ENCODE measurements at regions not wholly inside any gene's neighbourhood (a gene's known extent, or its start where the extent isn't known, plus 50 kb on each side); places are given as distances from the start of the nearest gene placed in this dataset.

DNA sequence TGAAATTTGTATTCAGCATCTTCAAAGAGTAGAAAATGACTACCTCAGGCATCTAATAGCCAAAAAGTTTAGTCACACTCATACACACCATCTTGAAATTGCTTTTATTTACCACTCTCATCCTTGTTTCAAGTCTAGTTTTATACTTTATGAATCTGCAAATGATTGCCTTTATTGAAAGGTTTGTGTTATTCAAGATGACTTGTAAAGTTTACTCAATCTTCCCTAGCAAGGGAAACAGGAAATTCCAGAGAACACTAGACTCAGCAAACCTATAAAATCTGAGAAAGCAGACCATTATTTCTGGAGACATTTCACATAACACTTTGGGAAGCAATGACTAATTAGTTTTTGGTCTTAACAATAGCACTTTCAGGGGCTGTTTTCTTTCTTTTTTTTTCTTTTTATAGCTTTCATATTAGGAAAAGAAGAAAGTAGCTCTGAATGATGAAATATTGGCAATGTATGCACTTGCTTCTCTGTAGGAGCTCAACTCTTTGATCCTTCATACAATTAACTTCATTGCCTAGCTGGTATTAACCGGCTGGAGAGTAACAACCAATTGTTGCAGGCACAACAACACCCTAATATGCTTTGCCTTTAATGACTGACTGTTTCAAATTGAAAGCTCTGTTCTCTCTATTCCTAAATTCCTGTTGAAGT, 68.9 kb upstream of the HDAC9 start:
- TF ChIP-seq RXRA (CRISPR knock-in tag; IDR thresholded peaks at IDR 0.05) (no peak), SAFB2 (CRISPR knock-in tag; IDR thresholded peaks at IDR 0.05; ENCODE audit: borderline replicate concordance, low read depth) (no peak), BHLHE40 (IDR thresholded peaks at IDR 0.05; ENCODE audit: low read length) (no peak)
- no TSS peak for BruUV-seq (replicated peaks)
- H2AFZ ChIP-seq (ENCODE audit: low read length), result no peak overlapping the region
- in situ Hi-C loops (cut with HindIII; ENCODE audit: extremely low pct_ligation_motif_present, low pct_unique_long_range_greater_than_20kb) (no loop called here), intact Hi-C loops (cut with micrococcal nuclease; ENCODE audit: unreplicated experiment) (no loop called here)
- no peaks in the 10 kb centered on the region for H3K79me2 ChIP-seq (ENCODE audit: insufficient read depth, low read length)
- 0% methylated on average over 1 of the region's 1 CpG for WGBS (ENCODE audit: low lambda C conversion rate)
- H3K9ac ChIP-seq (ENCODE audit: insufficient read depth, low read depth, low read length), result no peak overlapping the region
- no peaks in the 10 kb centered on the region for H3K36me3 ChIP-seq (replicated peaks in 1 of 2; ENCODE audit: control insufficient read depth in 1 of 2, insufficient read depth in 2 of 2, low read length in 2 of 2)
- no peaks in the 10 kb centered on the region for H4K20me1 ChIP-seq (ENCODE audit: insufficient read depth, low read length)
- H3K4me2 ChIP-seq (ENCODE audit: low read depth, low read length), result no peak overlapping the region
- FAIRE-seq, result no peak
- ATAC-seq, result no peak
- H3K4me1 ChIP-seq (ENCODE audit: insufficient read depth, low read length), result no peaks in the 10 kb centered on the region
- no peak overlapping the region for H3K4me3 ChIP-seq (replicated peaks in 1 of 3; ENCODE audit: insufficient read depth in 1 of 3, low read depth in 2 of 3, low read length in 3 of 3)
- H3K9me3 ChIP-seq (ENCODE audit: low read length), result no peaks in the 10 kb centered on the region
- no peak overlapping the region for H3K27ac ChIP-seq (ENCODE audit: extremely low read length, insufficient read depth, low read length)
- ChIA-PET POLR2A (no interaction called here), CTCF (ENCODE audit: low intra/inter-chr PET ratio, low total read pairs) (no interaction called here)
- no peaks in the 10 kb centered on the region for H3K27me3 ChIP-seq (ENCODE audit: control insufficient read depth in 1 of 2, insufficient read depth in 2 of 2, low read length in 2 of 2)
- DNase-seq (ENCODE audit: low spot score), result no peak

DNA sequence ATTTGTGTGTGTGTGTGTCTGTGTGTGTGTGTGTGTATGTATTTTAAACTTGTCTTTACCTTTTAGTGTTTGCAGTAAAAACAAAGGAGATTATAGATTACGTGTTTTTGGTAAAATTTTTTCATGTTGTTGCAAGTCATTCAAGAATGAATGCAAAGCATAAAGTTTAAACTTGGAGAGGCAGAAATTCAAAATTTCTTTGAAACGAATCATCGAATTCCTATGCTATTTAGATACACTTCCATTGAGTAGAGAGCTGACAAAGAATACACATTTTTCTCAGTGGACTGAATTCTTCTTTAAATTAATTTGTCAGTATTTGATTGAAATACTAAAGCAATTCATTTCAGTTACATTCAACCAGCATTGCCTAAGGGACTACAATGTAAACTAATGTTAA, 66.0 kb upstream of the HDAC9 start:
- Histone ChIP-seq H3K4me3 (replicated peaks in 1 of 3; ENCODE audit: insufficient read depth in 1 of 3, low read depth in 2 of 3, low read length in 3 of 3) (no peak overlapping the region), H3K27ac (ENCODE audit: extremely low read length, insufficient read depth, low read length) (no peak overlapping the region), H3K9me3 (ENCODE audit: low read length) (no peaks in the 10 kb centered on the region), H3K79me2 (ENCODE audit: insufficient read depth, low read length) (no peaks in the 10 kb centered on the region), H4K20me1 (ENCODE audit: insufficient read depth, low read length) (no peaks in the 10 kb centered on the region), H3K27me3 (ENCODE audit: control insufficient read depth in 1 of 2, insufficient read depth in 2 of 2, low read length in 2 of 2) (no peaks in the 10 kb centered on the region), H3K4me1 (ENCODE audit: insufficient read depth, low read length) (no peaks in the 10 kb centered on the region), H2AFZ (ENCODE audit: low read length) (no peak overlapping the region), H3K36me3 (replicated peaks in 1 of 2; ENCODE audit: control insufficient read depth in 1 of 2, insufficient read depth in 2 of 2, low read length in 2 of 2) (no peaks in the 10 kb centered on the region), H3K9ac (ENCODE audit: insufficient read depth, low read depth, low read length) (no peak overlapping the region), H3K4me2 (ENCODE audit: low read depth, low read length) (no peak overlapping the region)
- intact Hi-C loops (cut with micrococcal nuclease; ENCODE audit: unreplicated experiment) (no loop called here), in situ Hi-C loops (cut with HindIII; ENCODE audit: extremely low pct_ligation_motif_present, low pct_unique_long_range_greater_than_20kb) (no loop called here)
- CTCF ChIA-PET (ENCODE audit: low intra/inter-chr PET ratio, low total read pairs), result no interaction called here
- no peak for DNase-seq (ENCODE audit: low spot score)
- ATAC-seq, result no peak
- POLR2A ChIA-PET, result no interaction called here
- FAIRE-seq, result no peak
- under 1% methylated on average over 3 of the region's 3 CpGs for WGBS (ENCODE audit: low lambda C conversion rate)
- no TSS peak for BruUV-seq (replicated peaks)
- TF ChIP-seq, protein P1, sequence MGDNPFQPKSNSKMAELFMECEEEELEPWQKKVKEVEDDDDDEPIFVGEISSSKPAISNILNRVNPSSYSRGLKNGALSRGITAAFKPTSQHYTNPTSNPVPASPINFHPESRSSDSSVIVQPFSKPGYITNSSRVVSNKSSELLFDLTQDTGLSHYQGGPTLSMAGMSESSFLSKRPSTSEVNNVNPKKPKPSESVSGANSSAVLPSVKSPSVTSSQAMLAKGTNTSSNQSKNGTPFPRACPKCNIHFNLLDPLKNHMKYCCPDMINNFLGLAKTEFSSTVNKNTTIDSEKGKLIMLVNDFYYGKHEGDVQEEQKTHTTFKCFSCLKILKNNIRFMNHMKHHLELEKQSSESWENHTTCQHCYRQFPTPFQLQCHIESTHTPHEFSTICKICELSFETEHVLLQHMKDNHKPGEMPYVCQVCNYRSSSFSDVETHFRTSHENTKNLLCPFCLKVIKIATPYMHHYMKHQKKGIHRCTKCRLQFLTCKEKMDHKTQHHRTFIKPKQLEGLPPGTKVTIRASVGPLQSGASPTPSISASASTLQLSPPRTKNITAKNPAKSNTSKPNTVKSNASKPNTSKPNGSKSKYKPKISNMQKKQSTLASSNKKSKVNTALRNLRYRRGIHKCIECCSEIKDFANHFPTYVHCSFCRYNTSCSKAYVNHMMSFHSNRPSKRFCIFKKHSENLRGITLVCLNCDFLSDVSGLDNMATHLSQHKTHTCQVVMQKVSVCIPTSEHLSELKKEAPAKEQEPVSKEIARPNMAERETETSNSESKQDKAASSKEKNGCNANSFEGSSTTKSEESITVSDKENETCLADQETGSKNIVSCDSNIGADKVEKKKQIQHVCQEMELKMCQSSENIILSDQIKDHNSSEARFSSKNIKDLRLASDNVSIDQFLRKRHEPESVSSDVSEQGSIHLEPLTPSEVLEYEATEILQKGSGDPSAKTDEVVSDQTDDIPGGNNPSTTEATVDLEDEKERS (CRISPR knock-in tag; IDR thresholded peaks at IDR 0.05), result no peak
- TF ChIP-seq TBX2 (CRISPR knock-in tag; IDR thresholded peaks at IDR 0.05; ENCODE audit: borderline replicate concordance), result no peak
- no peak for TF ChIP-seq SMARCE1 (IDR thresholded peaks at IDR 0.05; ENCODE audit: borderline replicate concordance)
- TF ChIP-seq, protein P2, sequence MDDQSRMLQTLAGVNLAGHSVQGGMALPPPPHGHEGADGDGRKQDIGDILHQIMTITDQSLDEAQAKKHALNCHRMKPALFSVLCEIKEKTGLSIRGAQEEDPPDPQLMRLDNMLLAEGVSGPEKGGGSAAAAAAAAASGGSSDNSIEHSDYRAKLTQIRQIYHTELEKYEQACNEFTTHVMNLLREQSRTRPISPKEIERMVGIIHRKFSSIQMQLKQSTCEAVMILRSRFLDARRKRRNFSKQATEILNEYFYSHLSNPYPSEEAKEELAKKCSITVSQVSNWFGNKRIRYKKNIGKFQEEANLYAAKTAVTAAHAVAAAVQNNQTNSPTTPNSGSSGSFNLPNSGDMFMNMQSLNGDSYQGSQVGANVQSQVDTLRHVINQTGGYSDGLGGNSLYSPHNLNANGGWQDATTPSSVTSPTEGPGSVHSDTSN (CRISPR knock-in tag; IDR thresholded peaks at IDR 0.05; ENCODE audit: borderline replicate concordance), result no peak
- TF ChIP-seq, protein P3, sequence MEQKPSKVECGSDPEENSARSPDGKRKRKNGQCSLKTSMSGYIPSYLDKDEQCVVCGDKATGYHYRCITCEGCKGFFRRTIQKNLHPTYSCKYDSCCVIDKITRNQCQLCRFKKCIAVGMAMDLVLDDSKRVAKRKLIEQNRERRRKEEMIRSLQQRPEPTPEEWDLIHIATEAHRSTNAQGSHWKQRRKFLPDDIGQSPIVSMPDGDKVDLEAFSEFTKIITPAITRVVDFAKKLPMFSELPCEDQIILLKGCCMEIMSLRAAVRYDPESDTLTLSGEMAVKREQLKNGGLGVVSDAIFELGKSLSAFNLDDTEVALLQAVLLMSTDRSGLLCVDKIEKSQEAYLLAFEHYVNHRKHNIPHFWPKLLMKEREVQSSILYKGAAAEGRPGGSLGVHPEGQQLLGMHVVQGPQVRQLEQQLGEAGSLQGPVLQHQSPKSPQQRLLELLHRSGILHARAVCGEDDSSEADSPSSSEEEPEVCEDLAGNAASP (CRISPR knock-in tag; IDR thresholded peaks at IDR 0.05; ENCODE audit: borderline replicate concordance), result no peak
- no peak for TF ChIP-seq SAP130 (CRISPR knock-in tag; IDR thresholded peaks at IDR 0.05; ENCODE audit: low read depth)
- no peak for TF ChIP-seq EHMT2 (IDR thresholded peaks at IDR 0.05; ENCODE audit: borderline replicate concordance, low read depth, low read length)
